ENCODE measurements at regions not wholly inside any gene's neighbourhood (a gene's known extent, or its start where the extent isn't known, plus 50 kb on each side); places are given as distances from the start of the nearest gene placed in this dataset.

DNA sequence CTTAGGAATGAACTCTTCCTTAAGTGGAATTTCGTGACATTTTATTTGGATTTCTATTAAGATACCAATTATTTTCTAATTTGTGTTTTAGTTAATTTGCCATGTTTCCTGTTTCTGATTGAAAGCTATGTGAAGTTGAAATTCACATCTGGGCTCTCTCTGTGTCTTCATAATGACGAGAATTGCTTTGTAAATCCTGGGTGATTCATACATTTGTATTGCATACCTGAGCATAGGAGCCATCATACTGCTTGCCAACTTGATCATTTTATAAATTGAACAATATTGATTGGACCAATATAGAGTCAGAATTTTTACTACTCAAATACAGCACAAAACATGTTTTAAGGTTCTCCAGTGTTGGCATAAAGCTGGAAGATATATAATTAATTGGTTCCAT, 817.9 kb downstream of the BRINP3 start:
- TF ChIP-seq ARNTL (CRISPR knock-in tag; IDR thresholded peaks at IDR 0.05; ENCODE audit: borderline replicate concordance, low read depth) (no peak), RARB (CRISPR knock-in tag; IDR thresholded peaks at IDR 0.05) (no peak), ZFP3 (CRISPR knock-in tag; IDR thresholded peaks at IDR 0.05) (no peak), TOX (CRISPR knock-in tag; IDR thresholded peaks at IDR 0.05; ENCODE audit: borderline replicate concordance) (no peak)
- TF ChIP-seq, protein P1, sequence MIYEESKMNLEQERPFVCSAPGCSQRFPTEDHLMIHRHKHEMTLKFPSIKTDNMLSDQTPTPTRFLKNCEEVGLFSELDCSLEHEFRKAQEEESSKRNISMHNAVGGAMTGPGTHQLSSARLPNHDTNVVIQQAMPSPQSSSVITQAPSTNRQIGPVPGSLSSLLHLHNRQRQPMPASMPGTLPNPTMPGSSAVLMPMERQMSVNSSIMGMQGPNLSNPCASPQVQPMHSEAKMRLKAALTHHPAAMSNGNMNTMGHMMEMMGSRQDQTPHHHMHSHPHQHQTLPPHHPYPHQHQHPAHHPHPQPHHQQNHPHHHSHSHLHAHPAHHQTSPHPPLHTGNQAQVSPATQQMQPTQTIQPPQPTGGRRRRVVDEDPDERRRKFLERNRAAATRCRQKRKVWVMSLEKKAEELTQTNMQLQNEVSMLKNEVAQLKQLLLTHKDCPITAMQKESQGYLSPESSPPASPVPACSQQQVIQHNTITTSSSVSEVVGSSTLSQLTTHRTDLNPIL (CRISPR knock-in tag; IDR thresholded peaks at IDR 0.05; ENCODE audit: low read depth), result no peak
- TF ChIP-seq, protein P2, sequence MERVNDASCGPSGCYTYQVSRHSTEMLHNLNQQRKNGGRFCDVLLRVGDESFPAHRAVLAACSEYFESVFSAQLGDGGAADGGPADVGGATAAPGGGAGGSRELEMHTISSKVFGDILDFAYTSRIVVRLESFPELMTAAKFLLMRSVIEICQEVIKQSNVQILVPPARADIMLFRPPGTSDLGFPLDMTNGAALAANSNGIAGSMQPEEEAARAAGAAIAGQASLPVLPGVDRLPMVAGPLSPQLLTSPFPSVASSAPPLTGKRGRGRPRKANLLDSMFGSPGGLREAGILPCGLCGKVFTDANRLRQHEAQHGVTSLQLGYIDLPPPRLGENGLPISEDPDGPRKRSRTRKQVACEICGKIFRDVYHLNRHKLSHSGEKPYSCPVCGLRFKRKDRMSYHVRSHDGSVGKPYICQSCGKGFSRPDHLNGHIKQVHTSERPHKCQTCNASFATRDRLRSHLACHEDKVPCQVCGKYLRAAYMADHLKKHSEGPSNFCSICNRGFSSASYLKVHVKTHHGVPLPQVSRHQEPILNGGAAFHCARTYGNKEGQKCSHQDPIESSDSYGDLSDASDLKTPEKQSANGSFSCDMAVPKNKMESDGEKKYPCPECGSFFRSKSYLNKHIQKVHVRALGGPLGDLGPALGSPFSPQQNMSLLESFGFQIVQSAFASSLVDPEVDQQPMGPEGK (CRISPR knock-in tag; IDR thresholded peaks at IDR 0.05; ENCODE audit: borderline replicate concordance), result no peak

All from SK-N-SH treated with all-trans-retinoic acid at 6 μM for 48 hours (cell line).